Upper lobe of left lung (tissue), 4 donors: ENCODE measurements at regions not wholly inside any gene's neighbourhood (a gene's known extent, or its start where the extent isn't known, plus 50 kb on each side); places are given as distances from the start of the nearest gene placed in this dataset.

Experiments used
- POLR2A ChIP-seq, 4 donors: fragments of 450-650 bp; IDR thresholded peaks; one replicate each; pipeline ENCODE4 v1.5.1; 2016 to 2017; ENCODE audit warnings: antibody characterized with exemption in 4 of 4, mild to moderate bottlenecking in 2 of 4
- POLR2AphosphoS5 ChIP-seq, 2 donors: sonication (generic); formaldehyde crosslinking; IDR thresholded peaks; one replicate each; pipeline ENCODE4 v1.5.1; 2017; ENCODE audit warnings: antibody characterized with exemption in 2 of 2

- TF ChIP-seq POLR2A (IDR thresholded peaks at IDR 0.05), result no peak
- no peak for TF ChIP-seq POLR2AphosphoS5 (IDR thresholded peaks at IDR 0.05)
Measured at GRCh38 chr9:28503573-28503972, 930.3 kb upstream of the C9orf72 start.
